ENCODE measurements at regions not wholly inside any gene's neighbourhood (a gene's known extent, or its start where the extent isn't known, plus 50 kb on each side); places are given as distances from the start of the nearest gene placed in this dataset.

- H3K27ac ChIP-seq (ENCODE audit: low read depth in 1 of 2, low read length in 1 of 2) = no peak overlapping the region
- no peak overlapping the region for H3K4me3 ChIP-seq
- ATAC-seq (ENCODE audit: insufficient read depth, low FRiP score) (no peak), DNase-seq (no peak)
- no peak for TF ChIP-seq CTCF (IDR thresholded peaks at IDR 0.05; ENCODE audit: control extremely low read depth, extremely low read depth)
- H3K27me3 ChIP-seq (ENCODE audit: control insufficient read depth in 3 of 3, insufficient read depth in 3 of 3, low read length in 2 of 3) = no peaks in the 10 kb centered on the region
- 80 to 88% methylated on average over 6 of the region's 6 CpGs for WGBS, 2 donors
- no peak overlapping the region for H3K9ac ChIP-seq (ENCODE audit: insufficient read depth in 1 of 2, low read length in 2 of 2)
- H3K4me1 ChIP-seq (ENCODE audit: control insufficient read depth in 5 of 5, insufficient read depth in 5 of 5, low read length in 5 of 5) = peaks cover 0 to 4% (median 0%) of the 10 kb centered on the region in 5 donors
- H3K36me3 ChIP-seq (ENCODE audit: control insufficient read depth in 4 of 4, insufficient read depth in 4 of 4, low read length in 4 of 4) = no peaks in the 10 kb centered on the region
- H3K9me3 ChIP-seq (ENCODE audit: control insufficient read depth in 4 of 4, insufficient read depth in 3 of 4, low read length in 3 of 4) = peaks cover 0 to 3% (median 0%) of the 10 kb centered on the region in 4 donors
Measured at GRCh38 chr19:30090476-30090875, 148.4 kb downstream of the URI1 start.

GRCh38 chr19:30090963-30091362 is 148.9 kb downstream of the URI1 start:
- WGBS, 2 donors = 72 to 89% methylated on average over 7 of the region's 7 CpGs
- DNase-seq = no peak
- H3K27me3 ChIP-seq (ENCODE audit: control insufficient read depth in 3 of 3, insufficient read depth in 3 of 3, low read length in 2 of 3) = no peaks in the 10 kb centered on the region
- H3K9me3 ChIP-seq (ENCODE audit: control insufficient read depth in 4 of 4, insufficient read depth in 3 of 4, low read length in 3 of 4) = peaks cover 0 to 3% (median 0%) of the 10 kb centered on the region in 4 donors
- H3K36me3 ChIP-seq (ENCODE audit: control insufficient read depth in 4 of 4, insufficient read depth in 4 of 4, low read length in 4 of 4) = no peaks in the 10 kb centered on the region
- no peak overlapping the region for H3K27ac ChIP-seq (ENCODE audit: low read depth in 1 of 2, low read length in 1 of 2)
- H3K4me1 ChIP-seq (ENCODE audit: control insufficient read depth in 5 of 5, insufficient read depth in 5 of 5, low read length in 5 of 5) = no peaks in the 10 kb centered on the region
- TF ChIP-seq CTCF (IDR thresholded peaks at IDR 0.05; ENCODE audit: control extremely low read depth, extremely low read depth) = no peak
- no peak for ATAC-seq (ENCODE audit: insufficient read depth, low FRiP score)
- no peak overlapping the region for H3K9ac ChIP-seq (ENCODE audit: insufficient read depth in 1 of 2, low read length in 2 of 2)
- no peak overlapping the region for H3K4me3 ChIP-seq

GRCh38 chr19:30091456-30091855 is 149.4 kb downstream of the URI1 start:
- no peak for TF ChIP-seq CTCF (IDR thresholded peaks at IDR 0.05; ENCODE audit: control extremely low read depth, extremely low read depth)
- DNase-seq = no peak
- Histone ChIP-seq H3K27ac (ENCODE audit: low read depth in 1 of 2, low read length in 1 of 2) (no peak overlapping the region), H3K4me3 (no peak overlapping the region), H3K36me3 (ENCODE audit: control insufficient read depth in 4 of 4, insufficient read depth in 4 of 4, low read length in 4 of 4) (no peaks in the 10 kb centered on the region), H3K4me1 (ENCODE audit: control insufficient read depth in 5 of 5, insufficient read depth in 5 of 5, low read length in 5 of 5) (no peaks in the 10 kb centered on the region), H3K9me3 (ENCODE audit: control insufficient read depth in 4 of 4, insufficient read depth in 3 of 4, low read length in 3 of 4) (peaks cover 0 to 3% (median 0%) of the 10 kb centered on the region in 4 donors), H3K9ac (ENCODE audit: insufficient read depth in 1 of 2, low read length in 2 of 2) (no peak overlapping the region), H3K27me3 (ENCODE audit: control insufficient read depth in 3 of 3, insufficient read depth in 3 of 3, low read length in 2 of 3) (no peaks in the 10 kb centered on the region)
- no peak for ATAC-seq (ENCODE audit: insufficient read depth, low FRiP score)
- WGBS, 2 donors = 89 to 91% methylated on average over 10 of the region's 10 CpGs

GRCh38 chr19:30091856-30092255 is 149.8 kb downstream of the URI1 start:
- Histone ChIP-seq H3K4me1 (ENCODE audit: control insufficient read depth in 5 of 5, insufficient read depth in 5 of 5, low read length in 5 of 5) (no peaks in the 10 kb centered on the region), H3K27me3 (ENCODE audit: control insufficient read depth in 3 of 3, insufficient read depth in 3 of 3, low read length in 2 of 3) (no peaks in the 10 kb centered on the region), H3K9ac (ENCODE audit: insufficient read depth in 1 of 2, low read length in 2 of 2) (no peak overlapping the region), H3K4me3 (no peak overlapping the region), H3K9me3 (ENCODE audit: control insufficient read depth in 4 of 4, insufficient read depth in 3 of 4, low read length in 3 of 4) (peaks cover 0 to 3% (median 0%) of the 10 kb centered on the region in 4 donors), H3K36me3 (ENCODE audit: control insufficient read depth in 4 of 4, insufficient read depth in 4 of 4, low read length in 4 of 4) (no peaks in the 10 kb centered on the region), H3K27ac (ENCODE audit: low read depth in 1 of 2, low read length in 1 of 2) (no peak overlapping the region)
- WGBS, 2 donors = 93 to 95% methylated on average over 3 of the region's 3 CpGs
- DNase-seq = no peak
- ATAC-seq (ENCODE audit: insufficient read depth, low FRiP score) = no peak
- TF ChIP-seq CTCF (IDR thresholded peaks at IDR 0.05; ENCODE audit: control extremely low read depth, extremely low read depth) = no peak
